IMR-90 (cell line): ENCODE measurements at regions not wholly inside any gene's neighbourhood (a gene's known extent, or its start where the extent isn't known, plus 50 kb on each side); places are given as distances from the start of the nearest gene placed in this dataset.

Experiments used
- ATAC-seq: fragments of 200-7000 bp; cut with Tn5 transposase; 2 replicates; pipeline ENCODE4 v1.9.1; 2020; ENCODE audit warnings: low read depth, mild to moderate bottlenecking, moderate library complexity
- BruUV-seq: library from RNA; stranded (reverse); fragments of 400-500 nt; replicated peaks from 2 replicates; lab custom pipeline; 2021; lab: Mats Ljungman, UMichigan
- CTCF ChIA-PET: fragments of 300-600 bp; formaldehyde crosslinking; extraction: SDS; loops from one replicate; lab custom pipeline; 2021; ENCODE audit warnings: antibody characterized with exemption; lab: Yijun Ruan, JAX
- POLR2A ChIA-PET: fragments of 300-600 bp; sonication (Branson Sonifier 250); formaldehyde crosslinking; loops from one replicate; lab custom pipeline; 2022; ENCODE audit warnings: antibody characterized with exemption; ENCODE audit not compliant: unreplicated experiment; lab: Charles Lee
- DNase-seq: peaks from one replicate; pipeline ENCODE4 v3.0.0; 2013
- H2AFZ ChIP-seq: replicated peaks from 2 replicates; pipeline ENCODE3; 2013; ENCODE audit warnings: low read length, mild to moderate bottlenecking; ENCODE audit not compliant: poor library complexity
- H2AK5ac ChIP-seq: 2 replicates; pipeline ENCODE4 v1.6.1; 2013; ENCODE audit warnings: low read depth, low read length, inconsistent platforms
- H2AK9ac ChIP-seq: replicated peaks from 2 replicates; pipeline ENCODE3; 2013; ENCODE audit warnings: mild to moderate bottlenecking, low read depth, low read length, moderate library complexity; ENCODE audit not compliant: poor library complexity
- H2BK120ac ChIP-seq: 2 replicates; pipeline ENCODE4 v1.6.1; 2013; ENCODE audit warnings: low read depth, low read length, inconsistent platforms
- H2BK15ac ChIP-seq: 3 replicates; pipeline ENCODE4 v1.6.1; 2013; ENCODE audit warnings: low read depth, low read length, inconsistent platforms
- H2BK20ac ChIP-seq: 2 replicates; pipeline ENCODE4 v1.6.1; 2013; ENCODE audit warnings: low read depth, mild to moderate bottlenecking, inconsistent platforms, low read length, moderate library complexity
- H2BK5ac ChIP-seq: 2 replicates; pipeline ENCODE4 v1.6.1; 2013; ENCODE audit warnings: mild to moderate bottlenecking, low read depth, low read length, inconsistent platforms; ENCODE audit not compliant: poor library complexity, severe bottlenecking
- H3K14ac ChIP-seq: replicated peaks from 2 replicates; pipeline ENCODE4 v1.6.1; 2013; ENCODE audit warnings: low read depth, low read length, inconsistent platforms
- H3K18ac ChIP-seq: 2 replicates; pipeline ENCODE4 v1.6.1; 2013; ENCODE audit warnings: low read depth, low read length, control low read depth
- H3K23ac ChIP-seq: 2 replicates; pipeline ENCODE4 v1.6.1; 2013; ENCODE audit warnings: low read depth, low read length, inconsistent platforms
- H3K27ac ChIP-seq: 2 replicates; pipeline ENCODE4 v1.5.1; 2013; ENCODE audit warnings: mild to moderate bottlenecking, control low read depth, low read length; ENCODE audit not compliant: insufficient read depth
- H3K27me3 ChIP-seq: 2 replicates; pipeline ENCODE4 v1.6.1; 2013; ENCODE audit warnings: low read length; ENCODE audit not compliant: control insufficient read depth, insufficient read depth
- H3K36me3 ChIP-seq: 2 replicates; pipeline ENCODE4 v1.6.1; 2013; ENCODE audit warnings: low read length, mixed read lengths; ENCODE audit not compliant: control insufficient read depth, insufficient read depth
- H3K4ac ChIP-seq: 2 replicates; pipeline ENCODE4 v1.6.1; 2013; ENCODE audit warnings: low read depth, low read length, inconsistent platforms
- H3K4me1 ChIP-seq: 2 replicates; pipeline ENCODE4 v1.6.1; 2013; ENCODE audit warnings: low read length, mixed read lengths; ENCODE audit not compliant: control insufficient read depth, insufficient read depth
- H3K4me2 ChIP-seq: 2 replicates; pipeline ENCODE4 v1.6.1; 2013; ENCODE audit warnings: low read depth, mild to moderate bottlenecking, control low read depth, low read length, moderate library complexity
- H3K4me3 ChIP-seq: 2 replicates; pipeline ENCODE4 v1.5.1; 2013; ENCODE audit warnings: low read depth, mild to moderate bottlenecking, control low read depth, low read length, moderate library complexity; ENCODE audit not compliant: insufficient read depth
- H3K56ac ChIP-seq: 2 replicates; pipeline ENCODE4 v1.6.1; 2013; ENCODE audit warnings: low read length, inconsistent platforms; ENCODE audit not compliant: insufficient read depth; ENCODE audit errors: extremely low read depth
- H3K79me1 ChIP-seq, 2 experiments: 2 replicates each; pipeline ENCODE4 v1.6.1; 2013; ENCODE audit warnings: low read length in 2 of 2, inconsistent platforms in 1 of 2, low read depth in 1 of 2
- H3K9ac ChIP-seq: 2 replicates; pipeline ENCODE4 v1.6.1; 2013; ENCODE audit warnings: low read depth, low read length, control low read depth
- H3K9me1 ChIP-seq: 2 replicates; pipeline ENCODE4 v1.6.1; 2013; ENCODE audit warnings: low read length, inconsistent platforms; ENCODE audit not compliant: insufficient read depth
- H3K9me3 ChIP-seq: 2 replicates; pipeline ENCODE4 v1.6.1; 2013; ENCODE audit warnings: low read length; ENCODE audit not compliant: control insufficient read depth, insufficient read depth
- H4K20me1 ChIP-seq: 2 replicates; pipeline ENCODE4 v1.6.1; 2013; ENCODE audit warnings: low read length, inconsistent platforms; ENCODE audit not compliant: insufficient read depth
- H4K5ac ChIP-seq: 2 replicates; pipeline ENCODE4 v1.6.1; 2013; ENCODE audit warnings: mild to moderate bottlenecking, low read depth, low read length, control low read depth
- H4K8ac ChIP-seq, 2 experiments: 2 replicates each; pipeline ENCODE4 v1.6.1; 2013; ENCODE audit warnings: low read depth in 2 of 2, low read length in 2 of 2, control low read depth in 1 of 2, inconsistent platforms in 1 of 2
- H4K91ac ChIP-seq: 2 replicates; pipeline ENCODE4 v1.6.1; 2013; ENCODE audit warnings: low read depth, low read length, inconsistent platforms; ENCODE audit not compliant: insufficient read depth
- BHLHE40 ChIP-seq: fragments of 150-350 bp; IDR thresholded peaks from 2 replicates; pipeline ENCODE4 v1.6.1; 2016; ENCODE audit warnings: mild to moderate bottlenecking, low read depth, low read length
- MAFK ChIP-seq: IDR thresholded peaks from 2 replicates; pipeline ENCODE4 v1.6.1; 2012; ENCODE audit warnings: low read depth, low read length, improper control_type of control experiment
- MXI1 ChIP-seq: IDR thresholded peaks from 2 replicates; pipeline ENCODE4 v1.6.1; 2012; ENCODE audit warnings: low read depth, mild to moderate bottlenecking, low read length, moderate library complexity, borderline replicate concordance
- RAD21 ChIP-seq: IDR thresholded peaks from 2 replicates; pipeline ENCODE4 v1.6.1; 2012; ENCODE audit warnings: low read length, improper control_type of control experiment
- RCOR1 ChIP-seq: IDR thresholded peaks from 2 replicates; pipeline ENCODE4 v1.6.1; 2012; ENCODE audit warnings: mild to moderate bottlenecking, low read length, improper control_type of control experiment; ENCODE audit not compliant: insufficient replicate concordance
- WGBS, 2 experiments: methylation state at CpG; one replicate each; pipeline versions ENCODE4 v1.1.5 to v1.1.7; 2013; ENCODE audit warnings: missing lambda C conversion rate in 2 of 2; ENCODE audit not compliant: insufficient read length in 1 of 2; ENCODE audit errors: extremely low coverage in 2 of 2; 5-methylcytosine and 5-hydroxymethylcytosine counted together
- dilution Hi-C: fragments of 300-500 bp; cut with HindIII; formaldehyde crosslinking; loops from one replicate; pipeline ENCODE4 v1.14.3; 2018; ENCODE audit warnings: low sequenced_read_pairs; ENCODE audit not compliant: unreplicated experiment
- in situ Hi-C: fragments of 300-500 bp; cut with MboI; formaldehyde crosslinking; loops from 3 replicates; pipeline ENCODE4 v1.14.3; 2019; ENCODE audit warnings: low sequenced_read_pairs, inconsistent platforms, mixed read lengths
- intact Hi-C: fragments of 100-400 bp; cut with micrococcal nuclease; formaldehyde crosslinking; loops from 2 replicates; pipeline ENCODE4 v1.10.0; 2022
- TF ChIP-seq, protein P1 (sequence below): fragments of 150-350 bp; IDR thresholded peaks from 2 replicates; pipeline ENCODE4 v1.6.1; 2016; ENCODE audit warnings: low read depth, mild to moderate bottlenecking, low read length, moderate library complexity, borderline replicate concordance

DNA sequence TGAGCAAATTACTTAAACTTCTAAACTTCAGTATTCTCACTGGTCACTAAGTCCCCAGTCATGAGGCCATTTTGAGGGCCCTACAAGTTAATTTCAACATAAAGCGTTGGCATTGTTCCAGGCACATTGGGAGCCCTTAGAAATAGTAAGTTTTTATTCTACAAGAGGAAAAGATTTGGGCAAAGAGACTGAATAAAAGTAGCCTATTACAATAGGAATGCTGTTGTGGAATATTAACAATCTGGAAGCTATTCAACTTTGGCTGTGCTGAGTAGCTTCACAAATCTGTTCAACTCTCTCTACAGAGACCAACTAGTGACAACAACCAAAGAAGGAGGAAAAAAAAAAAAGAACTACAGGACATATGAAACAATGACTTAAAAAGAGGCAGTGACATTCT, 1287.5 kb upstream of the NXPH2 start:
- Histone ChIP-seq H2BK20ac (no peak overlapping the region), H2AFZ (no peak overlapping the region), H3K4me3 (no peak overlapping the region), H3K9ac (no peak overlapping the region), H3K14ac (no peak overlapping the region), H2AK9ac (no peak overlapping the region), H3K36me3 (no peaks in the 10 kb centered on the region), H2BK15ac (no peak overlapping the region), H4K91ac (no peak overlapping the region), H3K56ac (no peak overlapping the region), H3K18ac (no peak overlapping the region), H3K4me2 (no peak overlapping the region), H3K79me1 (no peaks in the 10 kb centered on the region), H4K5ac (no peak overlapping the region), H3K4ac (no peak overlapping the region), H4K8ac (no peak overlapping the region), H2BK5ac (no peak overlapping the region), H3K4me1 (no peaks in the 10 kb centered on the region), H3K27me3 (no peaks in the 10 kb centered on the region), H2AK5ac (no peak overlapping the region), H4K20me1 (no peaks in the 10 kb centered on the region), H3K9me1 (no peaks in the 10 kb centered on the region), H3K27ac (no peak overlapping the region), H3K9me3 (peaks cover 9% of the 10 kb centered on the region; the same call in 1 of the 2 replicates), H2BK120ac (no peak overlapping the region), H3K23ac (no peak overlapping the region)
- CTCF ChIA-PET: no interaction called here
- dilution Hi-C loops (no loop called here), in situ Hi-C loops (no loop called here), intact Hi-C loops (no loop called here)
- no peak for DNase-seq
- POLR2A ChIA-PET: no interaction called here
- ATAC-seq: no peak
- no CpG with 5 or more reads among the region's 1 CpG for WGBS, 2 experiments
- BruUV-seq: no TSS peak
- TF ChIP-seq MAFK: no peak
- TF ChIP-seq RAD21: no peak
- TF ChIP-seq BHLHE40: no peak
- TF ChIP-seq RCOR1: no peak
- TF ChIP-seq, protein P1, sequence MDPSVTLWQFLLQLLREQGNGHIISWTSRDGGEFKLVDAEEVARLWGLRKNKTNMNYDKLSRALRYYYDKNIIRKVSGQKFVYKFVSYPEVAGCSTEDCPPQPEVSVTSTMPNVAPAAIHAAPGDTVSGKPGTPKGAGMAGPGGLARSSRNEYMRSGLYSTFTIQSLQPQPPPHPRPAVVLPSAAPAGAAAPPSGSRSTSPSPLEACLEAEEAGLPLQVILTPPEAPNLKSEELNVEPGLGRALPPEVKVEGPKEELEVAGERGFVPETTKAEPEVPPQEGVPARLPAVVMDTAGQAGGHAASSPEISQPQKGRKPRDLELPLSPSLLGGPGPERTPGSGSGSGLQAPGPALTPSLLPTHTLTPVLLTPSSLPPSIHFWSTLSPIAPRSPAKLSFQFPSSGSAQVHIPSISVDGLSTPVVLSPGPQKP: no peak
- TF ChIP-seq MXI1: no peak
